GM12875 (cell line): ENCODE measurements at regions not wholly inside any gene's neighbourhood (a gene's known extent, or its start where the extent isn't known, plus 50 kb on each side); places are given as distances from the start of the nearest gene placed in this dataset.

Experiments
- H3K4me3 ChIP-seq: one replicate; pipeline ENCODE4 v1.5.1; 2011; ENCODE audit warnings: low read depth, low read length, control low read depth
- TF ChIP-seq, protein P1 (sequence below): IDR thresholded peaks from 2 replicates; pipeline ENCODE4 v1.5.1; 2011; ENCODE audit warnings: low read depth, mild to moderate bottlenecking, control low read depth, inconsistent platforms, low read length, moderate library complexity, borderline replicate concordance; ENCODE audit not compliant: insufficient read depth

DNA sequence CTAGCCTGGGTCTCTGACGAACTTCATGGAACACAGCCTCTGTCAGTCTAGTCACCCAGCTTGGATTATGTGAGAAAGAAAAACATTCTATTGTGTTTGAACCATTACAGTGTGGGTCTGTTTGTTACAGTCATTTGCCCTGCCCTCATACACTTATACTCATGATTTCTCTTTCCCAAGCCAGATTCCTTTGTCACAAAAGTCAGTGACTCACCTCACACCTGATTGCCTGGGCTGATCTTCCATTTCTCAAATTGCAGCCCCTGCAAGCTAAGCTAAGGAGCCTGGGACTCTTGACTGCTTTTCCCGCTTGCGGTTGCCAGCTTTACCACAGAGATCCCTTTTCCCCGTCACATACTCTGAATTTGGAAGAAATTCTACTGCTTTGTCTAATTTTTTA lies 395.9 kb downstream of the SAMD5 start:
- TF ChIP-seq, protein P1, sequence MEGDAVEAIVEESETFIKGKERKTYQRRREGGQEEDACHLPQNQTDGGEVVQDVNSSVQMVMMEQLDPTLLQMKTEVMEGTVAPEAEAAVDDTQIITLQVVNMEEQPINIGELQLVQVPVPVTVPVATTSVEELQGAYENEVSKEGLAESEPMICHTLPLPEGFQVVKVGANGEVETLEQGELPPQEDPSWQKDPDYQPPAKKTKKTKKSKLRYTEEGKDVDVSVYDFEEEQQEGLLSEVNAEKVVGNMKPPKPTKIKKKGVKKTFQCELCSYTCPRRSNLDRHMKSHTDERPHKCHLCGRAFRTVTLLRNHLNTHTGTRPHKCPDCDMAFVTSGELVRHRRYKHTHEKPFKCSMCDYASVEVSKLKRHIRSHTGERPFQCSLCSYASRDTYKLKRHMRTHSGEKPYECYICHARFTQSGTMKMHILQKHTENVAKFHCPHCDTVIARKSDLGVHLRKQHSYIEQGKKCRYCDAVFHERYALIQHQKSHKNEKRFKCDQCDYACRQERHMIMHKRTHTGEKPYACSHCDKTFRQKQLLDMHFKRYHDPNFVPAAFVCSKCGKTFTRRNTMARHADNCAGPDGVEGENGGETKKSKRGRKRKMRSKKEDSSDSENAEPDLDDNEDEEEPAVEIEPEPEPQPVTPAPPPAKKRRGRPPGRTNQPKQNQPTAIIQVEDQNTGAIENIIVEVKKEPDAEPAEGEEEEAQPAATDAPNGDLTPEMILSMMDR, result no peak
- H3K4me3 ChIP-seq, result no peak overlapping the region

DNA sequence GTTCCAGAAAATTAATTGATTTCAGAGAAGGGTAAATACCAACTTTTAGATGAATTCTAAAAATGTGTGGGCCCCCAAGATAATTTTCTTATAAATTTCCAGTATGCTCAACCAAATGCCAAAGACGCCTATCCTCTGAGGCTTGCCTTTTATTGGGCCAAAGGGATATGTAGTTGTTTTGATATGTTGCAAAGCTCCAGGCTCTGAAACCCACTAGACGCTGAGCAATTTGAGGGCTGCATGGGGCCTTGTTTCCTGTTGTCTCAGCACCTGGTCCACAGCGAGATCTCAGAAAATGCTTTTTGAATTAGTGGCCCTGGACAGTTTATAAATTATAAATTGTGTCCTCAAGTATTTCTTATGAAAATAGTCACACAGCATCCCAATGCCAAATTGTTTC lies 397.2 kb downstream of the SAMD5 start:
- TF ChIP-seq, protein P1, result no peak
- H3K4me3 ChIP-seq, result no peak overlapping the region

DNA sequence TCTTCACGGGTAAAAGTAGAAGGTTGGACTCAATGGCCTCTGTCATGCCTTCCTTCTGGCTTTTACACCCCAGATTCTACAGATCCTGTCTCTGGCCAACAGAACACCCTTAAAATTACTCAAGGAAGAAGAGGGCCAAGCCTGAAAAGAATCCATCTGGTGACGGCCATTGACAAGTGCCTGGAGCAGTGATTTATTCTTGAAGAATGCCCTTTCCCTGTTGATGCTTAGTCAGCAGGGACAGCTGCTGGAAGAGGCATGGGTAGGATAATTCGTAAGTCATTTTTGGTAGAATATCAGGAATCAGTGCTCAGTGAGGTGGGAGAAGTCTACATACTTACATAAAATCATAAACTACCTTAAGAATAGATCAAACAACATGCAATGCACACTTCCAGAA lies 397.9 kb downstream of the SAMD5 start:
- TF ChIP-seq, protein P1, result no peak
- no peak overlapping the region for H3K4me3 ChIP-seq

DNA sequence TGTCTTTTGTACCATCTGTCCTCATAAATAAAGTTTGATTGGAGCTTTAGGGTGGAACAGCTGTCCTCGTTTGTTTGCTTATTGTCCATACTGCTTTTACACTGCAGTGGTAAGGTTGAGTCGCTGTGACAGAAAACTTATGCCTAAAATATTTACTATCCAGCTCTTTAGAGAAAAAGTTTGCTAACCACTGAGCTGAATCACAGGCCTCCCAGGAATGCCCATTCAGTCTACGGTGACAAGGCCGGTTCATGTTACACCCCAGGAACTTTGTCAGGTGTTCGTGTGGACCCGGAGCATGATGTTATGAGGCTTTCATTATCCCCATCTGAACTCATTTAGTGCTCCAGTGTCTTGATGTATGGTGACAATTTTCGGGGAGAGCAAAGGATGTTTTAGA lies 401.1 kb downstream of the SAMD5 start:
- TF ChIP-seq, protein P1, result no peak
- no peak overlapping the region for H3K4me3 ChIP-seq

DNA sequence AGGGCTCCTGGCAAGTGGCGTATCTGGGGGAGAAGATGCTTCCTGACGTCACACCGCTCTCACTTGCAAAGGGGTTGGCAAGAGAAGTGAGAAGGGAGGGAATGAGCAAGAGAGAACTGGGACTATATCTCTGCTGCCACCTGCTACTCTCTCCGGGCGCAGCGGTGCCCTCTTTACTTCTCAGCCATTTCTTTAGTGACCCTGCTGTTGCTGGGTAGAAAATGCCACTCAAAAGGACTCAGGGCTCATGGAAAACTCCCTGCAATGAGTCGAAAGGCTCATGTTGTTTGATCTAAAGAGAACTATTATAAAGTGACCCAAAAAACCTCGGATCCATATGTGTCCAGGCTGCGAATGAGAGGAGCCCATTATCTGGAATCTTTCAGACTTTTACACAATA lies 401.8 kb downstream of the SAMD5 start:
- H3K4me3 ChIP-seq, result no peak overlapping the region
- TF ChIP-seq, protein P1, result no peak

DNA sequence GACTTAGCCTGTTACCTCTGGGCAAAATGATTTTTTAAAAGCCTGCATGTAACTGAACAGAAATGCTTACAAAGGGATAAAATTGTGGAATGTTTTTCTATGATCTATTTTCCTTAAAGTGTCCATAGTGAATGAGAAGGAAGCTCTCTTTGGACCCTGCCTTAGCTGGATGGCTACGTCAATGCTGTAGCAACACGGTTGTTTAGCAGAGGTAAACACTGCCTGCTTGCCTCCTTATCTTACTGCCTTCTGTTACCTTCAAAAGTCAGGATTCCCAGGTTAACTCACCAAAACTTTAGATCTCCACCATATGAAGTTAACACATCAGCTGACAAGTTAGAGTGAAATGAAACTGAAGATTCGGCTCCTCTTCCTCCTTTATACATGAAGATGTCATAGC lies 402.6 kb downstream of the SAMD5 start:
- TF ChIP-seq, protein P1, result no peak
- no peak overlapping the region for H3K4me3 ChIP-seq

DNA sequence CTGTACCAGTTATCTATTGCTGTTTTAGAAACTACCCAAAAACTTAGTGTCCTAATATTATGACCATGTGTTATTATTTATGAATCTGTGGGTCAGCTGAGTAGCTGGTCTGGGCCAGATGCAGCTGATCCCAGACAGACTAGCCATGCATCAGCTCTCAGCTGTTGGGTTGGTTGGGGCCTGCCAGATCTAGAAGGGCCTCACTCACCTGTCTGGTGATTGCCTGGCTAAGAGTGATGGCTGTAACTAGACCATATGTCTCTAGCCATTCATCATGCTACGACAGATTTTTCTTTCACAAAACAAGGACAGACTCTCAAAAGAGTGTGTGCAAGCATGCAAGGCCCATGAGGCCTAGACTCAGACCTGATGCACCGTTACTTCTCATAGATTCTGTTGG lies 403.2 kb downstream of the SAMD5 start:
- no peak overlapping the region for H3K4me3 ChIP-seq
- TF ChIP-seq, protein P1, result no peak
